Spleen (tissue), 7 donors: ENCODE measurements at regions not wholly inside any gene's neighbourhood (a gene's known extent, or its start where the extent isn't known, plus 50 kb on each side); places are given as distances from the start of the nearest gene placed in this dataset.

Experiments used
- POLR2A ChIP-seq, 3 donors: fragments of 450-650 bp; IDR thresholded peaks; one replicate each; pipeline ENCODE4 v1.5.1; 2017; ENCODE audit warnings: antibody characterized with exemption in 3 of 3, mild to moderate bottlenecking in 1 of 3
- POLR2AphosphoS5 ChIP-seq, 3 donors: sonication (generic); formaldehyde crosslinking; IDR thresholded peaks; one replicate each; pipeline ENCODE4 v1.5.1; 2017; ENCODE audit warnings: antibody characterized with exemption in 3 of 3
- TF ChIP-seq, protein P1 (sequence below), 11 experiments: fragments of 200-600 bp in 7 of 11; fragments of 450-650 bp in 4 of 11; sonication (generic) in 4 of 11; IDR thresholded peaks in 8 of 11; conservative IDR thresholded peaks in 3 of 11; 1 replicate in 7 of 11; 2 replicates in 4 of 11; pipeline versions ENCODE4 v1.4.0 to v1.8.0; 2016 to 2021; ENCODE audit warnings: antibody characterized with exemption in 11 of 11, inconsistent platforms in 4 of 11, mild to moderate bottlenecking in 1 of 11
- donor health status: DM: no; HTN: no; CAD: no; lungs with moderate emphysema.
- donor health status: DM: no; HTN: no; CAD: no.
- donor health status: DM: no; HTN: no; CAD: no.

DNA sequence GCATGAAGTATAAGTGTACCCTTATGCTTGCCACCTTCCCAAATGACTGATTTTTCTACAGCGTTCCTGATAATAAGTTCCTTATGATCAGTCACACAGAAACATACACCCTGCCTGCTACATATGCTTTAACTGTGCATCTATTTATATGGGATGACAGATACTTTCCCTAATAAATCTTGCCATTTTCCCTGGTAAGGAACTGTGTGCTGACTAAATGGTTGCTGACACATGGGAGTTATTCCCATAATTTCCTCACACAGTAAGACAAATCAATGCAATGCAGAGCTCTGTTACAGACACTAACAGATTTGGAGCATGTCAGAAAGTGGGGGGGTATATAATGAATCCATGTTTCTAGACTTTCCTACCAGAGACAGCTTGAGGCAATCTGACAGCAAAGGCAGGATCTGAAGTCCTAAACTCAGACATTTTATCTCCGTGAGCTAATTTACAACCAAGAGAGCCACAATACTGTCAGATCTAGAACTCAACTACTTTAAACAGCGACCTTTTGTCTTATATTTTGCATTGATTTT is 86.9 kb upstream of the TCF12 start:
- TF ChIP-seq POLR2A (IDR thresholded peaks at IDR 0.05) (no peak), POLR2AphosphoS5 (IDR thresholded peaks at IDR 0.05) (no peak)
- TF ChIP-seq, protein P1, sequence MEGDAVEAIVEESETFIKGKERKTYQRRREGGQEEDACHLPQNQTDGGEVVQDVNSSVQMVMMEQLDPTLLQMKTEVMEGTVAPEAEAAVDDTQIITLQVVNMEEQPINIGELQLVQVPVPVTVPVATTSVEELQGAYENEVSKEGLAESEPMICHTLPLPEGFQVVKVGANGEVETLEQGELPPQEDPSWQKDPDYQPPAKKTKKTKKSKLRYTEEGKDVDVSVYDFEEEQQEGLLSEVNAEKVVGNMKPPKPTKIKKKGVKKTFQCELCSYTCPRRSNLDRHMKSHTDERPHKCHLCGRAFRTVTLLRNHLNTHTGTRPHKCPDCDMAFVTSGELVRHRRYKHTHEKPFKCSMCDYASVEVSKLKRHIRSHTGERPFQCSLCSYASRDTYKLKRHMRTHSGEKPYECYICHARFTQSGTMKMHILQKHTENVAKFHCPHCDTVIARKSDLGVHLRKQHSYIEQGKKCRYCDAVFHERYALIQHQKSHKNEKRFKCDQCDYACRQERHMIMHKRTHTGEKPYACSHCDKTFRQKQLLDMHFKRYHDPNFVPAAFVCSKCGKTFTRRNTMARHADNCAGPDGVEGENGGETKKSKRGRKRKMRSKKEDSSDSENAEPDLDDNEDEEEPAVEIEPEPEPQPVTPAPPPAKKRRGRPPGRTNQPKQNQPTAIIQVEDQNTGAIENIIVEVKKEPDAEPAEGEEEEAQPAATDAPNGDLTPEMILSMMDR (IDR thresholded peaks at IDR 0.05 in 8 of 11, conservative IDR thresholded peaks at IDR 0.05 in 3 of 11) = no peak
